ENCODE measurements at regions not wholly inside any gene's neighbourhood (a gene's known extent, or its start where the extent isn't known, plus 50 kb on each side); places are given as distances from the start of the nearest gene placed in this dataset.

DNA sequence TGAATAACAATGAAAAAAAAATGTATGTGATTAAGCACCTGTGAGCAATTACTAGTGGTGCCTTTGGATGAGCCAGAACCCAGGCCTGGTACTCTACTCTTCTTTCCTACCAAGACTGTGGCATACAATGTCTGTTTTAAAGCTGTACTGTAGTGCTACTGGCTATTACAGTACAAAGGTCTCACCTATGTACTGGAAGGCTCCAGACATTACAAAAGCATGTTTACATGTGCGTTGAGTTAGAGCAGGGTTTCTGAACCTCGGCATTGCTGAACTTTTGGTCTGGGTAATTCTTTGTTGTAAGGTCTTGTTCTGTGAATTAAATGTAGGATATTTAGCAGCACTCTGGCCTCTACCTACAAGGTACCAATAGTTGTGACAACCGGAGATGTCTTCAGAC, 153.8 kb downstream of the SPATA18 start:
- no peak for TF ChIP-seq EZH2 (IDR thresholded peaks at IDR 0.05; ENCODE audit: borderline replicate concordance, low read length)
- TF ChIP-seq, protein P1, sequence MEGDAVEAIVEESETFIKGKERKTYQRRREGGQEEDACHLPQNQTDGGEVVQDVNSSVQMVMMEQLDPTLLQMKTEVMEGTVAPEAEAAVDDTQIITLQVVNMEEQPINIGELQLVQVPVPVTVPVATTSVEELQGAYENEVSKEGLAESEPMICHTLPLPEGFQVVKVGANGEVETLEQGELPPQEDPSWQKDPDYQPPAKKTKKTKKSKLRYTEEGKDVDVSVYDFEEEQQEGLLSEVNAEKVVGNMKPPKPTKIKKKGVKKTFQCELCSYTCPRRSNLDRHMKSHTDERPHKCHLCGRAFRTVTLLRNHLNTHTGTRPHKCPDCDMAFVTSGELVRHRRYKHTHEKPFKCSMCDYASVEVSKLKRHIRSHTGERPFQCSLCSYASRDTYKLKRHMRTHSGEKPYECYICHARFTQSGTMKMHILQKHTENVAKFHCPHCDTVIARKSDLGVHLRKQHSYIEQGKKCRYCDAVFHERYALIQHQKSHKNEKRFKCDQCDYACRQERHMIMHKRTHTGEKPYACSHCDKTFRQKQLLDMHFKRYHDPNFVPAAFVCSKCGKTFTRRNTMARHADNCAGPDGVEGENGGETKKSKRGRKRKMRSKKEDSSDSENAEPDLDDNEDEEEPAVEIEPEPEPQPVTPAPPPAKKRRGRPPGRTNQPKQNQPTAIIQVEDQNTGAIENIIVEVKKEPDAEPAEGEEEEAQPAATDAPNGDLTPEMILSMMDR (IDR thresholded peaks at IDR 0.05; ENCODE audit: low read length): no peak
